ENCODE measurements at regions not wholly inside any gene's neighbourhood (a gene's known extent, or its start where the extent isn't known, plus 50 kb on each side); places are given as distances from the start of the nearest gene placed in this dataset.

GRCh38 chr11:26858098-26858497 is 135.8 kb upstream of the FIBIN start:
- intact Hi-C loops (cut with DNase I) = no loop called here
- FAIRE-seq = peak; percentile 11

GRCh38 chr11:26859416-26859815 is 134.5 kb upstream of the FIBIN start:
- H3K4me3 ChIP-seq (ENCODE audit: low read length in 3 of 3) = no peak overlapping the region
- no peaks in the 10 kb centered on the region for H3K36me3 ChIP-seq (ENCODE audit: control insufficient read depth in 2 of 3, insufficient read depth in 3 of 3, low read length in 3 of 3)
- H3K4me1 ChIP-seq (ENCODE audit: control insufficient read depth in 2 of 3, insufficient read depth in 2 of 3, low read depth in 1 of 3, low read length in 3 of 3) = no peaks in the 10 kb centered on the region
- no peaks in the 10 kb centered on the region for H3K9me3 ChIP-seq (ENCODE audit: control insufficient read depth in 2 of 3, insufficient read depth in 1 of 3, low read length in 3 of 3)
- H3K27ac ChIP-seq (ENCODE audit: low read depth in 2 of 2, low read length in 2 of 2) = no peak overlapping the region
- no peak for TF ChIP-seq CTCF (IDR thresholded peaks at IDR 0.05; ENCODE audit: borderline replicate concordance, extremely low read depth, insufficient read depth)
- intact Hi-C loops (cut with DNase I) = no loop called here
- FAIRE-seq (no peak), DNase-seq (no peak)
- H3K9ac ChIP-seq (ENCODE audit: low read length in 3 of 3) = no peak overlapping the region
- H3K27me3 ChIP-seq (ENCODE audit: control insufficient read depth, insufficient read depth, low read length) = no peaks in the 10 kb centered on the region

More at GRCh38 chr11:26858098-26858497, 135.8 kb upstream of the FIBIN start:
- H3K4me3 ChIP-seq (ENCODE audit: low read length in 3 of 3) = no peak overlapping the region
- no peaks in the 10 kb centered on the region for H3K36me3 ChIP-seq (ENCODE audit: control insufficient read depth in 2 of 3, insufficient read depth in 3 of 3, low read length in 3 of 3)
- no peaks in the 10 kb centered on the region for H3K4me1 ChIP-seq (ENCODE audit: control insufficient read depth in 2 of 3, insufficient read depth in 2 of 3, low read depth in 1 of 3, low read length in 3 of 3)
- no peak overlapping the region for H3K9ac ChIP-seq (ENCODE audit: low read length in 3 of 3)
- no peaks in the 10 kb centered on the region for H3K9me3 ChIP-seq (ENCODE audit: control insufficient read depth in 2 of 3, insufficient read depth in 1 of 3, low read length in 3 of 3)
- no peak for DNase-seq
- H3K27me3 ChIP-seq (ENCODE audit: control insufficient read depth, insufficient read depth, low read length) = no peaks in the 10 kb centered on the region
- no peak for TF ChIP-seq CTCF (IDR thresholded peaks at IDR 0.05; ENCODE audit: borderline replicate concordance, extremely low read depth, insufficient read depth)
- no peak overlapping the region for H3K27ac ChIP-seq (ENCODE audit: low read depth in 2 of 2, low read length in 2 of 2)

- FAIRE-seq = no peak
- intact Hi-C loops (cut with DNase I) = no loop called here
- no peak for DNase-seq
- H3K9me3 ChIP-seq (ENCODE audit: control insufficient read depth in 2 of 3, insufficient read depth in 1 of 3, low read length in 3 of 3) = no peaks in the 10 kb centered on the region
- no peak overlapping the region for H3K27ac ChIP-seq (ENCODE audit: low read depth in 2 of 2, low read length in 2 of 2)
- H3K36me3 ChIP-seq (ENCODE audit: control insufficient read depth in 2 of 3, insufficient read depth in 3 of 3, low read length in 3 of 3) = no peaks in the 10 kb centered on the region
- no peaks in the 10 kb centered on the region for H3K27me3 ChIP-seq (ENCODE audit: control insufficient read depth, insufficient read depth, low read length)
- no peak for TF ChIP-seq CTCF (IDR thresholded peaks at IDR 0.05; ENCODE audit: borderline replicate concordance, extremely low read depth, insufficient read depth)
- H3K9ac ChIP-seq (ENCODE audit: low read length in 3 of 3) = no peak overlapping the region
- H3K4me1 ChIP-seq (ENCODE audit: control insufficient read depth in 2 of 3, insufficient read depth in 2 of 3, low read depth in 1 of 3, low read length in 3 of 3) = no peaks in the 10 kb centered on the region
- no peak overlapping the region for H3K4me3 ChIP-seq (ENCODE audit: low read length in 3 of 3)
Observed at GRCh38 chr11:26860091-26860780, 133.7 kb upstream of the FIBIN start.

- H3K27me3 ChIP-seq (ENCODE audit: control insufficient read depth, insufficient read depth, low read length) = no peaks in the 10 kb centered on the region
- intact Hi-C loops (cut with DNase I) = no loop called here
- H3K27ac ChIP-seq (ENCODE audit: low read depth in 2 of 2, low read length in 2 of 2) = no peak overlapping the region
- H3K9ac ChIP-seq (ENCODE audit: low read length in 3 of 3) = no peak overlapping the region
- DNase-seq (no peak), FAIRE-seq (no peak)
- TF ChIP-seq CTCF (IDR thresholded peaks at IDR 0.05; ENCODE audit: borderline replicate concordance, extremely low read depth, insufficient read depth) = no peak
- H3K4me1 ChIP-seq (ENCODE audit: control insufficient read depth in 2 of 3, insufficient read depth in 2 of 3, low read depth in 1 of 3, low read length in 3 of 3) = no peaks in the 10 kb centered on the region
- no peaks in the 10 kb centered on the region for H3K9me3 ChIP-seq (ENCODE audit: control insufficient read depth in 2 of 3, insufficient read depth in 1 of 3, low read length in 3 of 3)
- H3K4me3 ChIP-seq (ENCODE audit: low read length in 3 of 3) = no peak overlapping the region
- H3K36me3 ChIP-seq (ENCODE audit: control insufficient read depth in 2 of 3, insufficient read depth in 3 of 3, low read length in 3 of 3) = no peaks in the 10 kb centered on the region
Observed at GRCh38 chr11:26860895-26861294, 133.0 kb upstream of the FIBIN start.
